GM19438 (cell line): ENCODE measurements at regions not wholly inside any gene's neighbourhood (a gene's known extent, or its start where the extent isn't known, plus 50 kb on each side); places are given as distances from the start of the nearest gene placed in this dataset.

ENCODE experiments used
- ATAC-seq: cut with Tn5 transposase; IDR thresholded peaks from one replicate; pipeline ENCODE4 v1.9.1; 2021; ENCODE audit warnings: low read depth; ENCODE audit not compliant: unreplicated experiment

DNA sequence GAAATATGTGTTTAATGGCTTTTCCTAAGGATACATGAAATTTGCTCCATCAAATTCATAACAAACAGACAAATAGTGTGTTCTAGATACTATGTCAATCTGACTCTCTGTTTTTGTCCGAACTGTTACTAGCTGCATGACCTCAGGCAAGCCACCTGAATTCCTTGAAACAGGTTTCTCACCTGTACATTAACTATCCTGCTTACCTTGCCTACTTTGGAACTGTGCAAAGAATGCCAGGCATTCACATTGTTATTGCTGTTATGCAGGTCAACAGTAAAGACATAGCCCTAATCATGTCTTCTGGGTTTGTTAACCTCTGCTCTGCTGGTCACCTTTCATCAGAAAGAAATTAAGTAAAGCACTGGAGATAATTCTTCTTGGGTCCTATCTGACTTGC, 1283.9 kb upstream of the CELF2 start:
- ATAC-seq: no peak

DNA sequence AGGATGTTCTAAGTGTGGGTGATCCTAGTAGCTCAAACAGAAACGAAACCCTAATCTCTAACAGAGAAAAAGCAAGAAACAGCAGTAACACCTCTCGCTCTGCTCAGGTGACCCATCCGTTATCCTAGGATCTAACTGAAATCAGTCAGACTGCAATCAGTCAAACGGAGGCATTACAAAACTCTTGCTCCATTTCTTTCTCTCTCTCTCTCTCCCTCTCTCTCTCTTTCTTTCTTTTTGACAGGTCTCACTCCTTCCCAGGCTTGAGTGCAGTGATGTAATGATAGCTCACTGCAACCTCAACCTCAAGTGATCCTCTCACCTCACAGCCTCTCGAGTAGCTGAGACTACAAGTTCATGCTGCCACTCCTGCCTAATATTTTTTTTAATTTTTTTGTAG, 1283.5 kb upstream of the CELF2 start:
- no peak for ATAC-seq

DNA sequence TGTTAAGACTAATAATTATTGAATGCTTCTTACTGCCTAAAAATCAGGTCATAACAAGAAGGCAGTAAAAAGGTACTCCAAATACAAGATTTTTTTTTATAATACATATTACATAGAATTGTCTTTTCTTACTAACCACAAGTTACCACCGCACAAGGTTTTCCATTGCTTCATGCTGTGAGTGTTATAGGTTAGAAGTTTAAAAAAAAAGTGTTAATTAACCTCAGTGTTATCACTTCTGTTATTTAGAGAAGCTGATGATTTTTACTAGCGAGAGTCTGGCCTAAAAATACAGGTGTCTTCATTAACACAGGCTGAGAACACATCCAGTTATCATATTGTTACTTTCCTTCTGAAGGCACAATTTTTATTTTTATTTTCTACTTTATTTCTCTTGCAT, 1281.9 kb upstream of the CELF2 start:
- ATAC-seq: no peak

DNA sequence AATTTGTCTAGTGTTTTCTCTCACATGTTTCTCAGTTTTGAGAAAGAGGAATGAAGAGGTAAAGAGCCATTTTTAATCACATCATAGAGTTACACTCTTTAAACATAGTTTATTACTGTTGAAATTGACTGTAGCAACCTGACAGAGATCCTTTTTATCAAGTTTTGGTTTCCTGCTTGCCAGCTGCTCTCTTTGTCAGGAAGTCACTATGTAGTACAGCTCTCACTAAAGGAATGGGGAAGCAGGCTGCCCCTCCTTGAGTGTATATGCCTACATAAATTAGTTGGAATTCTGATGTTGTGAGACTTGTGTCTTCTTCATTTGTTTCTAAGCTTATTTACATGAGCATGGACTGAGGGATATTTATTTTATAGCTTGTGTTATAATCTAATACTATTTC, 1274.0 kb upstream of the CELF2 start:
- ATAC-seq: no peak

DNA sequence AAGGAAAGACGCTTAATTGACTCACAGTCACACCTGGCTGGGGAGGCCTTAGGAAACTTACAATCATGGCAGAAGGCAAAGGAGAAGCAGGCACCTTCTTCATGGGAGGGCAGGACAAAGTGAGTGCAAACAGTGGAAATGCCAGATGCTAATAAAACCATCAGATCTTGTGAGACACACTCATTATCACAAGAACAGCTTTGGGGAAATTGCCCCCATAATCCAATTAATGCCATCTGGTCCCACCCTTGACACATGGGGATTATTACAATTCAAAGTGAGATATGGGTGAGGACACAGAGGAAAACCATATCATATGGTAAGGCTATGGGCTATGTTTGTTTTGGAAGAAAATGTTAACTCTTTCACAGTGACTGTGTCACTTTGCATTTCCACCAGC, 1272.5 kb upstream of the CELF2 start:
- no peak for ATAC-seq

DNA sequence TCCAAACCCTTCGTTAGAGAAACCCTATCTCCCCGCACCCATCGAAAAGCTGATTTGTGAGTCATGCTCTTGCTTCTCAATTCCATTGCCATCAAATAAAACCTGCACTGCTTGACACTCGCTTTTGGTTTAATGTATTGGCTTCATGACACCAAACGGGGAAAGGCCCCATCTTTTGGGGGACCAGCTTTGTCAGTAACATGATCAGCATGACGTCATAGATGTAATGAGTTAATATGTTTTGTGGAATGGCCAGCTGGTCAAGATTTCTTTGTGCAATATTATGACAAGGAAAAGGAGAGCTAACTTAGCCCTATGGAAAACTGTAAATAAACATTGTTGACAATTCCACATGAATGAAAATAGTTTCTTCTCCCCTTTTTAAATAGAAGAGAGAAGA, 1260.5 kb upstream of the CELF2 start:
- ATAC-seq: no peak

- no peak for ATAC-seq
Measured at GRCh38 chr10:9759596-9759995, 1258.1 kb upstream of the CELF2 start.

GRCh38 chr10:9762966-9763656, 1254.6 kb upstream of the CELF2 start:
- ATAC-seq: no peak

DNA sequence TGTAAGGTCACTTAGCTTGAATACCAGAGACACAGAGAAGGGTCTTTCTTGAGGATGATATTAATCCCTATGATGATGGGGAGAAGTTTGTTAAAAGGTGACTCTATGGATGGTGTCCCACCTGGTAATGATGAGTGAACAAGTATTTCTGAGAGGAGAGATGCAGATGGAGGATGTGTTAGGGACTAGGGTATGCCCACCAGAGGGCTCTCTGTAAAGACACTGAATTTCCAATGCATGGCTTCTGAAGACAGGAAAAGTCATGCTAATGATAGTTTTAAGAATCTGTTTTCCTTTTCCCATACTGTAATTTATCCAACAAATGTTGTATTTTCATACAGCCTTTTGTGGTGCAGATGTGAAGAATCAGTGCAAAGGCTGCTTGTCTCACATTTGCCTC, 1250.9 kb upstream of the CELF2 start:
- no peak for ATAC-seq

DNA sequence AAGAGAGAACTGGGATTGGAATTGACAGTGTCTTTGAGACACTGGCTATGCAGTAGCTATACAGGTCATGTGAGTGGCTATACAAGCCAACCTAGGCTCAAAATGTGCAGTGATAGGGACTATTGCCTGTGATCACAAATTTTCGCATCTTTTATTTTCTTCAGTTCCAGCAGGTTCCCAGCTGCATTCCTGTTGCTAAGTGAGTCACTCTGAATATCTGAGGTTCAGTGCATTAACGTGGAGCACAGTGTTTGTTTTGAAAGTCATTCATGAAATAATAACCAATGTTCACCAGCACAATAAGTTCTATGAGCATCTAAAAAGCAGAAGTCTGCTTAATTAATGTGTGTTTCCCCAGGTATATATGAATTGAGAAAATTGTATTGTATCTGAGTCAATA, 1236.0 kb upstream of the CELF2 start:
- no peak for ATAC-seq

DNA sequence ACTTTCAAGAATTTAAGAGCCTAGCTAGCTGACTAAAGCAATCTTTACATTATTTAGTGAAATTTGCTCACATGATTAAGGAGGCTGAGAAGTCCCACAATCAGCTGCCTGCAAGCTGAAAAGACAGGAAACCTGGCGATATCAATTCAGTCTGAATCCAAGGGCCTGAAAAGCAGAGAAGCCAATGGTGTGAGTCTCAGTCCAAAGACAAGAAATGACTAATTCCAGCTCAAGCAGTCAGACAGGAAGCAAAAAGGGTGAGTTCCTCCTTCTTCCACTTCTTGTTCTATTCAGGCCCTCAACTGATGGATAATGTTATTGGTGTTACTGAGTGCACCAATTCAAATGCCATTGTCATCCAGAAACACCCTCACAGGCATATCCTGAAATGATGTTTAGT, 1231.6 kb upstream of the CELF2 start:
- ATAC-seq: no peak

DNA sequence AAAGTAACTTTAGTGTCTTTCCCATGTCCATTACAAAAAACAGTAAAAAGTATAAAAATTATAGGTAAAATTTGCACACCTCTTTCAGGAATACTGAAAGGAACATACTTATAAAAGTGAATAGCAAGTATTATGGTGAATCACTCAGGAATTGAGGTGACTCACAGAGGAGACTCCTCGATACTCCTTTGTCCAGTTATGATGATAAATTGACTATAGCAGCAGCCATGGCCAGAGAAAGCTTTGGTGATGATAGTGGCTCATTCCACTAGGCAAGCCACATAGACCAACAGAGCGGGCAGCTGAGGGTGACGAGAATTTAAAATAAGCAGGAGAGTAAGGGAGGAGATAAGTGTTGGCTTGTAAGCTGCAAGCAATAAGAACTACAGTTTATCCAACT, 1231.1 kb upstream of the CELF2 start:
- no peak for ATAC-seq

- no peak for ATAC-seq
Measured at GRCh38 chr10:9789996-9790395, 1227.7 kb upstream of the CELF2 start.

DNA sequence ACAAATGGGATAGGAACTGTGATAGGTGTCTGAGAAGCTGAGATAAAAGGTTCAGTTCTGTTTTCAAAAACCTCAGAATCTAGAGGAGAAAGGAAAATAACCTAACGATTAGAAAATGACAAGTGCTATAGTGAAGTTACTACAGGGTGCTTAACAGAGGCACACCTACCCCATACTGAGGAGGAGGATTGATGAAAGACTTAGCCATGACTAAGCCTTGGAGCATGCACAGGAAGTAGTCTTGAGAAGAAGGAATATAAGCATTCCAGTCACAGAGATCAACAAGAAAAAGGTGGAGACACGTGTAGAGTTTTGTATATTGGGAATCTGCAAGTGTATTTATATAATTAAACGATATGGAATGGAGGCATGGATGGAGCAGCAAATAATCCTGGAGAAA, 1225.5 kb upstream of the CELF2 start:
- no peak for ATAC-seq

GRCh38 chr10:9796564-9796963, 1221.1 kb upstream of the CELF2 start:
- ATAC-seq: no peak

DNA sequence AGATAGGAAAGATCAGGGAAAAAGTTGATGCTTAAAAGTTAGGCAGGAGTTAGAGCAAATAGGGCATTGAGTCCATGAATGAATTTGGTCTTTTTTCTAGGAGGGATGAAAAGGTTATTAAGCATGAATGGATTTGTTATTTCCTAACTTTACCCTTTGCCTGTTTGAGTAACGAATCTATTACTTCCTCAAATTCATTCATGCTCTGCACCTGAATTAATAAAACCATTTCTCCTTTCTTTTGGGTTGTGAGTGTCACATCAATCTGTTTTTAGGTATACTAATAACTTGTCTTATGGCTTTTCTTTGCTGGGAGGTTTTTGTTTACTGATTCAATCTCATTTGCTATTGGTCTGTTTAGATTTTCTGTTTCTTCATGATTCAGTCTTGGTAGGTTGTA, 1217.7 kb upstream of the CELF2 start:
- ATAC-seq: no peak

DNA sequence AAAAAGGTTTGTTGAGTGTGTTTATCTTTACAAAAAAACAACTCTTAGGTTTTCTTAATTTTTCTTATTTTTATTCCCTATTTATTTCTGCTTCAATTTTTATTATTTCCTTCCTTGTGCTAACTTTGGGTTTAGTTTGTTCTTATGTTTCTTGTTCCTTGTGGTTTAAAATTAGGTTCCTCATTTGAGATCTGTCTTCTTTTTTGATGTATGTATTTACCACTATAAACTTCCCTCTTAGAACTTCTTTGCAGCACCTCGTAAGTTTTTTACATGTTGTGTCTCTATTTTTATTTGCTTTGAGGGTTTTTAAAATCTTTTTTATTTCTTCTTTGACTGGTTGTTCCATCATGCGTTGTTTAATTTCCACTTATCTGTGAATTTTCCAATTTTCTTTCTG, 1217.1 kb upstream of the CELF2 start:
- no peak for ATAC-seq

DNA sequence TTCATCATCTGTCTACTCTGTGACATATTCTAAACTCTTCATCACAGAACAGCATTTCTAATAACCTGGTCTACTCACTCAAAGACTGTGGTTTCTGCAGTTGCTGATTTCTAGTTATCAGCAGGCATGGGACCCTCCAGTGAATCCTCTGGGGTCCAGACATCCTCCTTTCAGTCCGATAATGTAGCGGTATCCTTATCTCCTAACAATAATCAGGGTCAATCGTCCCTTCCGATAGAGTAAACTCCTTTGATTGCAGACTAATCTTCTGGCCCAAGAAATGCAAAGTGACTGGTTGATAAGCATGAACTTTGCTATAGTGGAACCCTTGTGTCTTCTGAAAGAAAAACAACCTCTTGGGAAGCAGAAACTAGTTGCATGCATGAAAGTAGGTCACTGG, 1209.8 kb upstream of the CELF2 start:
- no peak for ATAC-seq

GRCh38 chr10:9811601-9812000, 1206.1 kb upstream of the CELF2 start:
- no peak for ATAC-seq

DNA sequence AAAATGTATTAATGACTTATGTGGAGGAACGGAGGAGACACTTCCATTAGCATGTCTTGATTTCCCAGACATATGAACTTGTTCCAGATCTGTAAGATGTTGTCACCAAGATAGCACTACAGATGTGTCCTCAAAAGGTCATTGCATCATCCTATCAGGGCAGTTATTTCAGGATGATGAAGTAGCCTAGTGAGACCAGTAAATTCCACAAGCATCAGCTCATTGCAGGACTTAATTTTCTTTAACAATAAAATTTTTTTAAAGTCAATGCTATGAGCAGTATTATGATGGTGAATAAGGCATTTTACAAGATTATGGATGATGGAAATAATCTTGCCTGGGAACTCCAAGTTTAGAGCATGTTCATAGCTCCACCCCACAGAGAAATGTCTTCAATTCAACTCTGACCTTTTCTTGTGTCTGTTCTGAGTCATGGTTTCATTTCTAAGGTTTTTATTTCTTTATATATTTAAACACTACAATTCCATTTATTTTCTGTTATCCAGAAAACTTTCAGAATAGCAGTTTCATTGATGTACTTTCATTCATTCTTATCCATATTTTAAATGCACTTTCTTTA, 1203.3 kb upstream of the CELF2 start:
- no peak for ATAC-seq

GRCh38 chr10:9819756-9820494, 1197.7 kb upstream of the CELF2 start:
- ATAC-seq: no peak

DNA sequence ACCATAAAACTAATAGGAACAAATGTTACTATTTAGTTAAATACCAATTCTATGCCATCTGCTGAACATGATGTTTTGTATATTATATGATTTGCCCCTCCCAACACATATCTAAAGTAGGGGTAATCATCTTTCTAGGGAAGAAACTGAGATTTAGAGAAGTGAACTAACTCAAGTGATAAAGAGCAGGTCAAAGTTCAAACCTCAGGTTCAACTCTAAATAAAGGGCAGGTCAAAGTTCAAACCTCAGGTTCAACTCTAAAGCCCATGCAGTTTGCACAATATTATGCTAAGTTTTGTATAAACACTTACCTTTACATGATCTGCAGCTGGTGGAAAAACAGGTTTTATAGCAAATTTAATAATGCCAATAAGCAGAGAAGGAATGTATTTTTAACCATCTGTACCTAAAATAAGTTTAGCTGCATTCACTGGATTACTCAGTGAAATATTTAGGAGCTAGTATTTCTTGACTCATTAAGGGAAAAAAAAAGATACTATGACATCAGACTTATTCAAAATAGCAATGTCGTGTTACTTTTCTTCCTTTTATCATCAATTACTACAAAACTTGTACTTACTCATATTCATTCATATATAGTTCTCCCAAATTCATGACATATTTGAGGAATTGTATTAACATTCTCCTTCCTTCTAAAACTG, 1194.3 kb upstream of the CELF2 start:
- no peak for ATAC-seq
